Lower leg skin (tissue), 4 donors: ENCODE measurements at regions not wholly inside any gene's neighbourhood (a gene's known extent, or its start where the extent isn't known, plus 50 kb on each side); places are given as distances from the start of the nearest gene placed in this dataset.

Experiments used
- DNase-seq, 2 donors: peaks; one replicate each; pipeline ENCODE4 v3.0.0-alpha.2; 2019; ENCODE audit warnings: low spot score in 2 of 2
- H3K4me3 ChIP-seq: fragments of 200-600 bp; sonication (generic); 2 replicates; pipeline ENCODE4 v1.5.1; 2017; ENCODE audit warnings: mild to moderate bottlenecking, low read depth; ENCODE audit not compliant: poor library complexity, severe bottlenecking
- CTCF ChIP-seq, 3 donors: fragments of 450-650 bp; IDR thresholded peaks; one replicate each; pipeline ENCODE4 v1.5.1; 2016; ENCODE audit warnings: antibody characterized with exemption in 3 of 3, mild to moderate bottlenecking in 3 of 3, moderate library complexity in 2 of 3
- POLR2A ChIP-seq, 2 donors: fragments of 450-650 bp; IDR thresholded peaks; one replicate each; pipeline ENCODE4 v1.6.1; 2016 to 2017; ENCODE audit warnings: antibody characterized with exemption in 2 of 2, mild to moderate bottlenecking in 1 of 2, moderate library complexity in 1 of 2
- WGBS, 2 donors: methylation state at CpG; one replicate each; pipeline ENCODE4 v1.1.5; 2018; 5-methylcytosine and 5-hydroxymethylcytosine counted together
- intact Hi-C: fragments of 100-400 bp; cut with DNase I; formaldehyde crosslinking; loops from one replicate; pipeline ENCODE4 v1.15.0; 2023; ENCODE audit warnings: low total_unique reads

- 90 to 94% methylated on average over 2 of the region's 2 CpGs for WGBS, 2 donors
- intact Hi-C loops, result no loop called here
- TF ChIP-seq CTCF (IDR thresholded peaks at IDR 0.05) (no peak), POLR2A (IDR thresholded peaks at IDR 0.05) (no peak)
- H3K4me3 ChIP-seq, result no peak overlapping the region
- no peak for DNase-seq
Observed at GRCh38 chr2:226451486-226451885, 348.1 kb downstream of the IRS1 start.

GRCh38 chr2:226450141-226450540, 349.5 kb downstream of the IRS1 start:
- WGBS, 2 donors, result 92 to 95% methylated on average over 6 of the region's 6 CpGs
- intact Hi-C loops, result no loop called here
- no peak for DNase-seq
- no peak for TF ChIP-seq POLR2A (IDR thresholded peaks at IDR 0.05)
- H3K4me3 ChIP-seq, result no peak overlapping the region

GRCh38 chr2:226447338-226448300, 352.0 kb downstream of the IRS1 start:
- DNase-seq, result no peak
- intact Hi-C loops, result no loop called here
- no peak overlapping the region for H3K4me3 ChIP-seq
- TF ChIP-seq CTCF (IDR thresholded peaks at IDR 0.05) (no peak), POLR2A (IDR thresholded peaks at IDR 0.05) (no peak)
- 58 to 67% methylated on average over 5 of the region's 5 CpGs for WGBS, 2 donors

GRCh38 chr2:226446406-226447001, 353.1 kb downstream of the IRS1 start:
- WGBS, 2 donors, result 45 to 61% methylated on average over 3 of the region's 3 CpGs
- intact Hi-C loops, result no loop called here
- H3K4me3 ChIP-seq, result no peak overlapping the region
- DNase-seq, result no peak
- TF ChIP-seq CTCF (IDR thresholded peaks at IDR 0.05), result no peak

GRCh38 chr2:226445216-226445861, 354.3 kb downstream of the IRS1 start:
- intact Hi-C loops, result no loop called here
- no peak for TF ChIP-seq CTCF (IDR thresholded peaks at IDR 0.05)
- TF ChIP-seq POLR2A (IDR thresholded peaks at IDR 0.05), result no peak
- WGBS, 2 donors, result 92 to 93% methylated on average over 5 of the region's 5 CpGs

GRCh38 chr2:226443112-226443511, 356.5 kb downstream of the IRS1 start:
- WGBS, 2 donors, result 90 to 91% methylated on average over 5 of the region's 5 CpGs
- no peak overlapping the region for H3K4me3 ChIP-seq
- TF ChIP-seq CTCF (IDR thresholded peaks at IDR 0.05), result no peak
- intact Hi-C loops, result no loop called here
- DNase-seq, result no peak

More at GRCh38 chr2:226445216-226445861, 354.3 kb downstream of the IRS1 start:
- DNase-seq, result no peak
- H3K4me3 ChIP-seq, result no peak overlapping the region
